ENCODE measurements at regions not wholly inside any gene's neighbourhood (a gene's known extent, or its start where the extent isn't known, plus 50 kb on each side); places are given as distances from the start of the nearest gene placed in this dataset.

- TF ChIP-seq CTCF (IDR thresholded peaks at IDR 0.05; ENCODE audit: insufficient read depth in 1 of 2, low read depth in 1 of 2, low read length in 1 of 2, severe bottlenecking in 1 of 2, unreplicated experiment in 1 of 2) = no peak
- no peaks in the 10 kb centered on the region for H3K9me3 ChIP-seq
- no peak overlapping the region for H3K4me3 ChIP-seq (ENCODE audit: low read depth, low read length)
- H3K36me3 ChIP-seq (ENCODE audit: control insufficient read depth, insufficient read depth, low read length) = no peaks in the 10 kb centered on the region
- no peaks in the 10 kb centered on the region for H3K4me1 ChIP-seq
- H3K27me3 Mint-ChIP-seq (ENCODE audit: insufficient read depth, unreplicated experiment) = no peaks in the 10 kb centered on the region
- H3K36me3 Mint-ChIP-seq (ENCODE audit: insufficient read depth, unreplicated experiment) = no peaks in the 10 kb centered on the region
- intact Hi-C loops (cut with micrococcal nuclease; ENCODE audit: unreplicated experiment) = no loop called here
- no TSS peak for BruUV-seq (replicated peaks)
- H3K4me3 Mint-ChIP-seq (ENCODE audit: unreplicated experiment) = no peak overlapping the region
- no peak overlapping the region for H3K27ac Mint-ChIP-seq (ENCODE audit: unreplicated experiment)
- ChIA-PET CTCF (no interaction called here), POLR2A (no interaction called here)
- H3K9me3 Mint-ChIP-seq (ENCODE audit: unreplicated experiment) = no peaks in the 10 kb centered on the region
- DNase-seq = no peak
- H3K4me1 Mint-ChIP-seq (ENCODE audit: low read depth, unreplicated experiment) = no peaks in the 10 kb centered on the region
- H3K27me3 ChIP-seq (replicated peaks; ENCODE audit: control insufficient read depth, insufficient read depth, low read length) = no peaks in the 10 kb centered on the region
Measured at GRCh38 chr3:104832530-104832929, 534.2 kb upstream of the ALCAM start.

GRCh38 chr3:104835376-104835775, 531.3 kb upstream of the ALCAM start:
- intact Hi-C loops (cut with micrococcal nuclease; ENCODE audit: unreplicated experiment) = no loop called here
- ChIA-PET POLR2A (no interaction called here), CTCF (no interaction called here)
- no peaks in the 10 kb centered on the region for H3K36me3 Mint-ChIP-seq (ENCODE audit: insufficient read depth, unreplicated experiment)
- no peak overlapping the region for H3K4me3 Mint-ChIP-seq (ENCODE audit: unreplicated experiment)
- BruUV-seq (replicated peaks) = no TSS peak
- no peak for TF ChIP-seq CTCF (IDR thresholded peaks at IDR 0.05; ENCODE audit: insufficient read depth in 1 of 2, low read depth in 1 of 2, low read length in 1 of 2, severe bottlenecking in 1 of 2, unreplicated experiment in 1 of 2)
- Histone ChIP-seq H3K9me3 (no peaks in the 10 kb centered on the region), H3K4me3 (ENCODE audit: low read depth, low read length) (no peak overlapping the region), H3K36me3 (ENCODE audit: control insufficient read depth, insufficient read depth, low read length) (no peaks in the 10 kb centered on the region), H3K27me3 (replicated peaks; ENCODE audit: control insufficient read depth, insufficient read depth, low read length) (no peaks in the 10 kb centered on the region), H3K4me1 (no peaks in the 10 kb centered on the region)
- no peaks in the 10 kb centered on the region for H3K27me3 Mint-ChIP-seq (ENCODE audit: insufficient read depth, unreplicated experiment)
- DNase-seq = no peak
- no peak overlapping the region for H3K27ac Mint-ChIP-seq (ENCODE audit: unreplicated experiment)
- H3K4me1 Mint-ChIP-seq (ENCODE audit: low read depth, unreplicated experiment) = no peaks in the 10 kb centered on the region
- no peaks in the 10 kb centered on the region for H3K9me3 Mint-ChIP-seq (ENCODE audit: unreplicated experiment)

GRCh38 chr3:104846270-104846669, 520.4 kb upstream of the ALCAM start:
- Mint-ChIP-seq H3K27me3 (ENCODE audit: insufficient read depth, unreplicated experiment) (no peaks in the 10 kb centered on the region), H3K36me3 (ENCODE audit: insufficient read depth, unreplicated experiment) (no peaks in the 10 kb centered on the region), H3K9me3 (ENCODE audit: unreplicated experiment) (no peaks in the 10 kb centered on the region), H3K4me1 (ENCODE audit: low read depth, unreplicated experiment) (no peaks in the 10 kb centered on the region), H3K27ac (ENCODE audit: unreplicated experiment) (no peak overlapping the region), H3K4me3 (ENCODE audit: unreplicated experiment) (no peak overlapping the region)
- H3K4me1 ChIP-seq = no peaks in the 10 kb centered on the region
- ChIA-PET POLR2A (no interaction called here), CTCF (no interaction called here)
- no peak for TF ChIP-seq CTCF (IDR thresholded peaks at IDR 0.05; ENCODE audit: insufficient read depth in 1 of 2, low read depth in 1 of 2, low read length in 1 of 2, severe bottlenecking in 1 of 2, unreplicated experiment in 1 of 2)
- no peak overlapping the region for H3K4me3 ChIP-seq (ENCODE audit: low read depth, low read length)
- intact Hi-C loops (cut with micrococcal nuclease; ENCODE audit: unreplicated experiment) = no loop called here
- DNase-seq = no peak
- no peaks in the 10 kb centered on the region for H3K36me3 ChIP-seq (ENCODE audit: control insufficient read depth, insufficient read depth, low read length)
- no peaks in the 10 kb centered on the region for H3K9me3 ChIP-seq
- no TSS peak for BruUV-seq (replicated peaks)
- no peaks in the 10 kb centered on the region for H3K27me3 ChIP-seq (replicated peaks; ENCODE audit: control insufficient read depth, insufficient read depth, low read length)

Data from Caco-2 (cell line).